ENCODE measurements at regions not wholly inside any gene's neighbourhood (a gene's known extent, or its start where the extent isn't known, plus 50 kb on each side); places are given as distances from the start of the nearest gene placed in this dataset.

DNA sequence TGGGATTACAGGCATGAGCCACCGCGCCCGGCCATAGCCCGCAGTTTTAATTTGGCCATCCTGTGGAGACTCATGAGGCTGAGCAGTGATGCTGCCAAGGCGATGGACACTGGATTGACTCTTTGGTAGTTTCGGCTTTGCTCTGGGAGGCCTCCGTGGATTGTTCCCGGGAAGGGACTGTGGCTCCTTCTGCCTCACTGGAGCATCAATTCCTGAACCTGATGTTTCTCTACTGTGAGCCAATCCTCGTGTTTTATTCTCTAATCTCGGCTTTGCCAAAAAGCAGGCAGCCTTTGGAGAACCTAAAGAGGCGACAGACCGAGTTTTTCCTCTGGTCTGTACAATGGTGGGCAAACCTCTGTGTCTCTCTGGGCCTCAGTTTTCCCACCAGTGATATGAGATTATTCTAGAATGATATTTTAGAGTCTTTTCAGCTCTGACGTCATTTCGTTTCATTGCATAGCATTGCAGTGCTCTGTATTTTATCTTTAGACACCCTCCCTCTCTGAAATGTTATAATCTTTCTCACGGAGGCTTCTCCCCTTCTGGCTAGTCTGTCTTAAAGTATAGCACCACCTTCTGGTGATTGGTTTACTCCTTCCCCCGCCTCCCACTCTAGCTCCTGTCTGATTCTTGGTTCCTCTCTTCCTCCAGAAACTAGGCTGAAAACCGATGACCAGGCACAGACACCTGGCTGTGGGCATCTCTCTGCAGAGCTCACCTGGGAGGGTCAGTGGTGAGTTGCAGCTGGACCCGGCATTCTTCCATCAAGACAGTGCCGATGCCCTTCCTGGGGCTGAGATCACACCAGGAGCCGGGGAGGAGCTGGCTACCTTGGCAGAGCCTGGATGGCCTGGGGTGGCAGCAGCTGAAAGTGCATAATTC lies 341.3 kb downstream of the MYCN start:
- TF ChIP-seq SUZ12 (IDR thresholded peaks at IDR 0.05; ENCODE audit: extremely low read depth, insufficient read depth, insufficient read length) (no peak), ZNF274 (IDR thresholded peaks at IDR 0.05; ENCODE audit: low read depth, low read length) (no peak)
